Lower leg skin (tissue), 4 donors: ENCODE measurements at regions not wholly inside any gene's neighbourhood (a gene's known extent, or its start where the extent isn't known, plus 50 kb on each side); places are given as distances from the start of the nearest gene placed in this dataset.

Experiments used
- DNase-seq, 2 donors: peaks; one replicate each; pipeline ENCODE4 v3.0.0-alpha.2; 2019; ENCODE audit warnings: low spot score in 2 of 2
- H3K4me3 ChIP-seq: fragments of 200-600 bp; sonication (generic); 2 replicates; pipeline ENCODE4 v1.5.1; 2017; ENCODE audit warnings: mild to moderate bottlenecking, low read depth; ENCODE audit not compliant: poor library complexity, severe bottlenecking
- CTCF ChIP-seq, 3 donors: fragments of 450-650 bp; IDR thresholded peaks; one replicate each; pipeline ENCODE4 v1.5.1; 2016; ENCODE audit warnings: antibody characterized with exemption in 3 of 3, mild to moderate bottlenecking in 3 of 3, moderate library complexity in 2 of 3
- POLR2A ChIP-seq, 2 donors: fragments of 450-650 bp; IDR thresholded peaks; one replicate each; pipeline ENCODE4 v1.6.1; 2016 to 2017; ENCODE audit warnings: antibody characterized with exemption in 2 of 2, mild to moderate bottlenecking in 1 of 2, moderate library complexity in 1 of 2
- WGBS, 2 donors: methylation state at CpG; one replicate each; pipeline ENCODE4 v1.1.5; 2018; 5-methylcytosine and 5-hydroxymethylcytosine counted together
- intact Hi-C: fragments of 100-400 bp; cut with DNase I; formaldehyde crosslinking; loops from one replicate; pipeline ENCODE4 v1.15.0; 2023; ENCODE audit warnings: low total_unique reads

GRCh38 chr10:21071001-21071673, 174.0 kb upstream of the NEBL start:
- no peak overlapping the region for H3K4me3 ChIP-seq
- intact Hi-C loops: no loop called here
- DNase-seq: no peak
- WGBS, 2 donors: 82 to 87% methylated on average over 3 of the region's 3 CpGs
- no peak for TF ChIP-seq POLR2A (IDR thresholded peaks at IDR 0.05)
- no peak for TF ChIP-seq CTCF (IDR thresholded peaks at IDR 0.05)

GRCh38 chr10:21069929-21070700, 173.0 kb upstream of the NEBL start:
- no peak for TF ChIP-seq POLR2A (IDR thresholded peaks at IDR 0.05)
- no peak for TF ChIP-seq CTCF (IDR thresholded peaks at IDR 0.05)
- intact Hi-C loops: no loop called here
- no peak overlapping the region for H3K4me3 ChIP-seq
- WGBS, 2 donors: 59 to 63% methylated on average over 10 of the region's 10 CpGs
- no peak for DNase-seq

- no peak for TF ChIP-seq POLR2A (IDR thresholded peaks at IDR 0.05)
- TF ChIP-seq CTCF (IDR thresholded peaks at IDR 0.05): no peak
- intact Hi-C loops: no loop called here
Measured at GRCh38 chr10:21069278-21069677, 172.2 kb upstream of the NEBL start.

GRCh38 chr10:21068026-21068656, 171.0 kb upstream of the NEBL start:
- no peak for TF ChIP-seq CTCF (IDR thresholded peaks at IDR 0.05)
- no peak for TF ChIP-seq POLR2A (IDR thresholded peaks at IDR 0.05)
- intact Hi-C loops: no loop called here
- 71% methylated on average over 3 of the region's 3 CpGs for WGBS, 2 donors
- DNase-seq: no peak
- no peak overlapping the region for H3K4me3 ChIP-seq

More at GRCh38 chr10:21069278-21069677, 172.2 kb upstream of the NEBL start:
- no peak for DNase-seq
- no peak overlapping the region for H3K4me3 ChIP-seq
- 74 to 81% methylated on average over 5 of the region's 5 CpGs for WGBS, 2 donors

GRCh38 chr10:21065621-21066248, 168.6 kb upstream of the NEBL start:
- DNase-seq: no peak
- intact Hi-C loops: no loop called here
- TF ChIP-seq CTCF (IDR thresholded peaks at IDR 0.05) (no peak), POLR2A (IDR thresholded peaks at IDR 0.05) (no peak)
- H3K4me3 ChIP-seq: no peak overlapping the region
- 69 to 73% methylated on average over 2 of the region's 2 CpGs for WGBS, 2 donors
